DMS79 treated with DMSO at 0.1 percent for 48 hours (cell line): ENCODE measurements at regions not wholly inside any gene's neighbourhood (a gene's known extent, or its start where the extent isn't known, plus 50 kb on each side); places are given as distances from the start of the nearest gene placed in this dataset.
A peak's percentile ranks its signal among the peaks of the same experiment; 100 is the strongest.
"Not testable (repeated sequence)": the region's sequence is repeated elsewhere in the genome, so short reads cannot be mapped to it uniquely, and the experiment has no call there.

Experiments
- DNase-seq: peaks from one replicate; lab custom pipeline; 2025; lab: John Stamatoyannopoulos, UW

GRCh38 chr7:23938215-23938614 is 228.2 kb downstream of the STK31 start:
- no peak for DNase-seq

- no peak for DNase-seq
Observed at GRCh38 chr7:23938937-23939552, 229.0 kb downstream of the STK31 start.

GRCh38 chr7:23939747-23940146 is 229.7 kb downstream of the STK31 start:
- DNase-seq, result not testable (repeated sequence)

DNA sequence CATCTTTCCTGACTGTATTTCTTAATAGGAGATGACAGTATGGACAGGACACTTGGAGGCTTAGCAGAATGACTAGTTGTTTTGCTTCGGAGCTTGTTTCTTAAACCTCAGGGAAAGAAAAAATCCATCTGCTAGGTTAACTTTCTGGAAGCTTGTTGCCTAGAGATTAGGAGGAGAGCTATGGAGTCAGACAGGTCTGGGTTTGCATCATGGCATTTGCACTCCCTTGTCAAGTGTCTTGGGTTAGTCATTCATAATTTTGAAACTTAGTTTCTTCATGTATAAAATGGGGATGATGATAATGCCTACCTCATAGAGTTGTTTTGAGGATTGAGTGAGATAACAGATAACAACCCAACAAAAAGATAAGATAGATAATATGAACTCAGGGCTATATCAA is 231.5 kb downstream of the STK31 start:
- no peak for DNase-seq

DNA sequence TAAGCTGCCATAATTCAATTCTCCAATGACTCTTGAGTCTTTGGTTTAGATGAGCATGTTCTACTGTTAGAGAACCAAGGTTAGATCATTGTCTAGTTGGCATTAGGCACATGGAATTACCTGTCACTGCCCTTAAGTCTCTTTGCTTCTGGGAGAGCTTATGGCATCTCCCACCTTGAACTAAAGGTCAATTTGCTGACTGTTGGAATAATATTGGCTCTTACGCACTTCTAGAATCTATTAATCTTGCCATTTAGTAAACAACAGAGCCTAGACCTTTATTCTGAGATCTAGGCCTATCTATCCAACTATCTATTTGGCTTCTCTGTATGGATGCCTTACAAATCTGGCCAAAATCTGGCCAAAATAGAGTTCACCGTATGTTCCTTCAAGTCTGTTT is 232.0 kb downstream of the STK31 start:
- no peak for DNase-seq

DNA sequence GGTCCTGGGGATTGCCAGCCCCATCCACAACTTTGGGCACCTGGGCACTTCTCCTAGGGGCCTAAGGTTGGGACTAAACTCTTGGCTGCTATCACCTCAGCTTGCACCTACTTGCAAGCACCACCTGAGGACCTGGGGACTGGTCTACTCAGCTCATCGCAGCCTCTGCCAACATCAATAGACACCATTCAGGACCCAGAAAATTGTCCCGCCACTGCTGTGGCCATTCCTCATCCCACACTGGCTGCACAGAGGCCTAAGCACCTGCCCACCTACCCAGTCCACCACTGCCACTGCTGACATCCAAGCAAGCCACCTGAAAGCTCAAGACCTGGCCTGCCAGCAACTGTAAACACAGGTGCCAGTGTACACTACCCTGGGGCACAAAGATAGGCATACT is 234.1 kb downstream of the STK31 start:
- no peak for DNase-seq

GRCh38 chr7:23945472-23945871 is 235.5 kb downstream of the STK31 start:
- no peak for DNase-seq

- DNase-seq, result no peak
Observed at GRCh38 chr7:23955145-23955544, 245.1 kb downstream of the STK31 start.

- no peak for DNase-seq
Observed at GRCh38 chr7:23955600-23956149, 245.7 kb downstream of the STK31 start.

DNA sequence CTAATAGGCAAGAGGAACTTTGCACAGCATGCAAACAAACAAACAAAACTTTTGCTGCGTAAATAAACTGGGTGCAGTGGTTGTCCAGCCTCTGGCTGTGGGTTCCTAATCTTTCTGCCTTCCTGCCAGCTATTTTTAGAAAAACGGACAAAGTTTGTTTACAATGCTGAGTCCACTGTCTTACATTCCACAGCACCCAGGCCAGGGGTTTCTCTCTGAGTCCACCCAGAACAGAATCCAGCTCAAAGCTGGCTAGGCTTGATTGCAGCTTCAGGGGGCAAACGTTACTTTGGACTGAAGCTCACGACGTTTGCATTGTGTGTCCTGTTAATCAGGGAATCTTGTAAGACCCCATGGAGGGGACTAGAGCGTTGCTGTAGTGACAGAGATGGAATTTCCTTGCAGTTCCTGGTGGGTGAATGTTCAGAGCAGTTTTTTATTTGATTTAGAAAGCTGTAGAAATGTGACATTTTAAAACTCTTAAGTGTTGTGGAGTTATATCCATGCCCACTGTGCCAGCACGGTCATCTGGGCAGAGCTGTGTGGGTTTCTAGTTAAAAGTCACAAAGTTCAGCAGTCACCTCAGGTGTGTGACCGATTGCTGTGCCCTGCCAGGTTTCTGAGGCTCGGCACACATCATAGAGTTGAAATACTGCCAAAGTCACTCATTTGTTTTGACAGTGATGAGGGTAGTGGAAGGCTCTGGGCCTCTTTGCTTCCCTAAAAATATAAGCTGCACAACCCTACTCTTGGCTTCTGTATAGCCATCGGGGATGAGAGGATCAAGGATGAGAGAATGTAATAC is 247.0 kb downstream of the STK31 start:
- DNase-seq, result no peak

DNA sequence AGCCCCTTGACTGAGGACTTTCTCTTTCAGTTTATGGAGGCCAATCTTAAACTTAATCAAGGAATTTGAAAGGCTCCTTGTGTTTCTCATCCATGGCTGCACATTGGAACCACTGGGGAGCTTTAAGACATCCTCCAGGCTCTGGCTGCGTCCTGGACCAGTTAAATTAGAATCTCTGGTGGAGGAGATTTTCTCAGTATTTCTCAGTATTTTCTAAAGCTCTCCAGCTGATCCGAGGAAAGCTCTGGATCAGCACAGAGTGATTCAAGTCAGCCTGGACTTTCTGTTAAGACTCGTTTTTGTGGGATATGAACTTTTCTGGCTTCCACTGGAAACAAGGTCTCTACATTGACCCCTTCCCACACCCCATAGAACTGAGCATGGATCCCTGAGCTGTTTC is 249.8 kb downstream of the STK31 start:
- DNase-seq, result no peak

DNA sequence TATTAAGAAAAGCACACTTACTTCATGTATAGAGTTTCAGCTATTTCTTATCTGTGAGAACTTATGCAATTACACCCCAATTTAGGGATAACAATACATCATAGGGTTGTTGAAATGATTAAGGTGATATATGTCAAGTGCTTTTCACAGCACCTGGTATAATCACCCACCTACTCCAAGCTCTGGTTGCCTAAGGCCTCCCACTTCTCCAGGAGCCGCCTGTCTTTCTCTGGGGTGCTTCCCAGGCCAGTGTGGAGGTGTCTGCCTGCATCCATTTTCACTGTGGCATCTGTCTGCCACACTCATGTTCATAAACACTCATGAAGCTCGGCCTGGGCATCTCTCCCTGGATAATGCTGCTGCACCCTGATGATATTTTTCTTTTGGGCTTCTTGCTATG is 250.3 kb downstream of the STK31 start:
- DNase-seq, result no peak

DNA sequence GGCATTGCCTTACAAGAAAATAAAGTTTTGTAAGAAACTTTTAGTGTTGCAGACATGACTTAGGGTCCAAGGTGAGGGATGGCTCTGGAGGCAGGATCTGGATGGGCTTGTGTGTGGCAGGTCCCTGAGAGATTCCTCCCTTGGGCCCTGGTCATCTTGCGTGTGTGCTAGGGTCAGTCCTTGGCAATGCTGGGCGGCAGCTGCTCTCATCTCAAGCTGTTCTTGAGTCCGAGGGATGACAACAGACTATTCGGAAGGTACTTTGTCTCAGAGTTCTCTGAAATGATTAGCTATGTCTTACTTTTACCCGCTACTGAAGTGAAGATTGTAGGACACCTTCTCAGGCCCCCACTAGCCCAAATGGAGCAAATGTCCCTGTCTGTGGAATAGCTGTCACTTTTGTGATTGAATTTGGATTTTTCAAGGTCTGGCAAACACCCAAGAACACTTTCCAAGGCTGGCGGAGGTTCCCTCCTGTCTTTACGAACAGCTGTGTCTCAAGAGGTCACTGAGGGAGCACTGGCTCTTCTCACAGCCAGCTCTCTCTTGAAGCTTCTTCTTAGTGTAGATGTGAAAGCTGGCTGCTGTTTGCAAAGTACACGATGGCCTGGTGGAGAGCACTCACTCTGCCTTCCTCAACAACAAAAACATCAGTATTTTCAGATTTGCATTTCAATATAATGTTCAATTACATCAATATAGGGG is 253.6 kb downstream of the STK31 start:
- peak; percentile 22 for DNase-seq

DNA sequence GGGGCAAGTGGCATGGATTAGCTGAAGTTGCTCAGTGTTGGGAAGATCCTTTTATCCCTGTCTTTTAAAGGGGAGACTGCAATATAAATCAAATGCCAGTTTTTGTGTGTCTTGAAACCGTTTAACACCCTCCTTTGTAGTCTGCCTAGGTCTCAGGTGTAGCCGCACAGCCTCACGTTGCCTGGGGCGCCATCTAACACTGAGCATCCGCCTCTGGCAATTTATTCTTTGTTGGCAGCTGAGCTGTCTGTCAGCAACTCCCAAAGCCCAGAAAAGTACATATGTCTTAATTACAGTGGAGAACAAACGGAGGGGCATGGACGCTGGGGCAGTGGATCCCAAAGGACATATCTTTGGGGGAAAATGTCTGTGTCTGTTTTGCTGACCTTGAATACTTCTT is 254.7 kb downstream of the STK31 start:
- no peak for DNase-seq

DNA sequence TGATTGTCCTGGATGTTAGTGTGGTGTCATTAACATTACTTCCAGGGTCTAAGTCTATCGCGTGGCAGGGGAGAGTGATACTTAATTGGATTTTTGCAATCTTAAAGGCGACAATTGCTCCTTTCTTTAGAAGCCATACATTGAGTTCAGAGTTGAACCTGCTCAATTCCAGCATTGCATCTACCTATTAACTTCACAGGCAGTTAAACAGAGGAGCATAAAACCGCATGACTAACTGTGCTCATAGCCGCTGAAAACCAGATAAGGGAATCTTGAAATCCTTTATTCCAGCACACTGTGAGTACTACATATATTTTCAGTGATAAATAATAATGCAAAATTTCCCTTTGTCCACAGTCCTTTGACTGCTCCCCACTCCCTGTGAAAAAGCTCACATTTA is 255.3 kb downstream of the STK31 start:
- no peak for DNase-seq

DNA sequence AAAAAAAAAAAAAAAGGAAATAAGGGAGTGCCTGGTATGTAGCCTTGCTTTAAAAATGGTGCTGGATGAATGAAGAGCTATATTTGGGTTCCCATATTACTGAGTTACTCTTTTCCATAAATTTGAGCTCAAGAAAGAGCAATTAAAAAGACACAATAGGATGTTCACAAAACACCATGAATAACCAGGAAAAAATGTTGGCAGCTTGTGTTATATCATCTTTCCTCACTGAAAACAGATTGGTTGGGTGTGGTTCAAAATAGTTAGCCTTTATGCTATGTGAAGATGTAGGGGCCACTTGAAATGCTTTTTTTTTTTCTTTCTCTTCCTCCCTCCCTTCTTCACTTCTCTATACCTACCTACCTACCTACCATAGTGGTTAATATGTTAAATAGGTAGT is 256.9 kb downstream of the STK31 start:
- no peak for DNase-seq

DNA sequence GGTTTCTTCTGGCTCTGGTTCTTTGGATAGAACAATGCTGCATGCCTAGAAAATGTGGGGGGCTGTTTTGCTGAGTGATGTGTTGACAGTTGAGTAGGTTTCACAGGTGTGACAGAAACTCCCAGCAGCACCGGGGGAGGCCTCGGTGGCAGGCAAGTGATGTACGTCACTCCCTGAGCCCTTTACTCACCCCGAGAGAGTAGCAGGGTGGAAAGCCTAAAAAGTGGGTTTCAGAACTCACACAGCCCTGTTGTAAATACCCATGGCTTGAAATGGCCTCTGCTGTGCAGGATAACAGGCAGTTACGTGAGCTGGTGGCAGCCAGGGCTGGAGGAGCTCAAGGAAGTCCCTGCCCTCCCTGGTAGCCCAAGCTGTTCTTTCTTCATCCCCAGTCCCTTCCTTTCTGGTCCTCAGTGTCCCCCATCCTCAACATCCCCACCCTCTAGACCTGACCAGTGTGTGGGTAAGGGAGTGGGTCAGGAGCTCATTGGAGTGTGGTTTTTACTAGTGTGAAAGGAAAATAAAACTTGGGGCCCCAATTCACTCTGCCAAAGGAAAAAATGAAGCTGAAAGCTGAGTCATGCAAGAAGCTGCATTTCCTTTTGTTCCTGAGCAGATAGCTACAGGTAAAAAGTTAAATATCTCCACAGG is 258.1 kb downstream of the STK31 start:
- DNase-seq, result no peak

DNA sequence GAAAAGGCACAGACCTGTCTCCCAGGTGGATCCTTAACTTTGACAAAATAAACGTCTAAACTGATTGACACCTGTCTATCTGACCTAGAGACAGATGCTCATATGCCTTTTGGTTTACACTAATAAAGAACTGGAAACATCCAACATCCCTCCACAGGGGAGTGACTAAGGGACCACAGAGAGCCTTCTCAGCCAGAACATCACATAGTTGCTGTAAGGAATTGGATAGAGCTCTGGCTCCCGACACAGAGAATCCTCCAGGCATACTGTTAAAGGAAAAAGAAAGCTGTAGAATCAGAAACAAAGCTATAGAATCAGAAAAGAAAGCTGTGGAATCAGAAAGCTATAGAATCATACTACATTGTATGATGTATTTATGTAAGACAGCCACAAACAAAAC is 258.8 kb downstream of the STK31 start:
- DNase-seq, result no peak

DNA sequence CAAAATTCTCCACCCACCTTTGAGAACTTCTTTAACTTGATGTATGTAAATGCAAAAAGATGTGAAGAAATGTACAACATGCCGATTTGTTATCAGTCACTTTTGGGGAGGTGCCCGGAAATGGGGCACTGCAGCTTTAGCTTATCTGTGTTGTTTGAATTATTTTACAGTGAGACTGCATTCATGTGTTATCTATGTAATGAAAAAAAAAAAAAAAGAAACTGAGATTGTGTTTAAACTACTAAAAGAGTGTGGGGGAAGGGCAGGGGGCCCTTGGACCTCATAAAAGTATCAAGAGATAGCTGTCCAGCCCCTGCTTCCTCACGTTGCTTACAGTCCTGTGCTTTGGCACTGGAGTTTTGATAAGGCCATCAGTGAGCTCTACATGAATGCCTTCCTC is 259.4 kb downstream of the STK31 start:
- DNase-seq, result no peak

DNA sequence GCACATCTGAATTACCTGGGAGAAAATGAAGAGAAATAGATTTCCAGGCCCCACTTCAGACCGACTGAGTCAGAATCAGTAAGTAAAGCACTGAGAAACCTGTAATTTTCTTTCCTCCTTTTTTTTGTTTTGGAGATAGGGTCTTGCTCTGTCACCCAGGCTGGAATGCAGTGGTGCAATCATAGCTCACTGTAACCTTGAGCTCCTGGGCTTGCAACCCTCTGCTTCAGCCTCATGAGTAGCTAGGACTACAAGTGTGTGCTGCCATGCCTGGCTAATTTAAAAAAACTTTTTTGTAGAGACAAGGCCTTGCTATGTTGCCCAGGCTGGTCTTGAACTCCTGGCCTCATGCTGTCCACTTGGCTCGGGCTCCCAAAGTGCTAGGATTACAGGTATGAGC is 260.2 kb downstream of the STK31 start:
- DNase-seq, result no peak

- no peak for DNase-seq
Observed at GRCh38 chr7:23971031-23971430, 261.0 kb downstream of the STK31 start.

GRCh38 chr7:23972057-23972456 is 262.0 kb downstream of the STK31 start:
- DNase-seq, result no peak
